ENCODE measurements at regions not wholly inside any gene's neighbourhood (a gene's known extent, or its start where the extent isn't known, plus 50 kb on each side); places are given as distances from the start of the nearest gene placed in this dataset.
A peak's percentile ranks its signal among the peaks of the same experiment; 100 is the strongest.

- H3K4me1 ChIP-seq (ENCODE audit: control insufficient read depth in 2 of 2, insufficient read depth in 2 of 2, low read length in 2 of 2), result no peaks in the 10 kb centered on the region
- intact Hi-C loops (cut with micrococcal nuclease), result no loop called here
Measured at GRCh38 chr2:129641371-129641770, 338.1 kb upstream of the RAB6C start.

GRCh38 chr2:129642526-129643043 lies 336.9 kb upstream of the RAB6C start:
- no peak overlapping the region for H3K4me3 ChIP-seq (ENCODE audit: low read length)
- no peak overlapping the region for H3K27ac ChIP-seq (ENCODE audit: low read depth, low read length)
- Mint-ChIP-seq H3K36me3 (no peaks in the 10 kb centered on the region), H3K27ac (no peak overlapping the region), H3K4me1 (peaks cover 0 to 1% (median 0%) of the 10 kb centered on the region in 7 donors), H3K4me3 (no peak overlapping the region), H3K27me3 (peaks cover 0 to 12% (median 4%) of the 10 kb centered on the region in 5 donors), H3K9me3 (peaks cover 0 to 4% (median 0%) of the 10 kb centered on the region in 11 donors)
- H3K4me1 ChIP-seq (ENCODE audit: control insufficient read depth in 2 of 2, insufficient read depth in 2 of 2, low read length in 2 of 2), result no peaks in the 10 kb centered on the region
- POLR2A ChIA-PET, result no interaction called here
- no peaks in the 10 kb centered on the region for H3K36me3 ChIP-seq (ENCODE audit: control insufficient read depth in 2 of 3, insufficient read depth in 3 of 3, low read length in 3 of 3)
- no peak for ATAC-seq
- intact Hi-C loops (cut with micrococcal nuclease), result no loop called here
- DNase-seq, result no peak
- CTCF ChIA-PET, result no interaction called here
- no peaks in the 10 kb centered on the region for H3K9me3 ChIP-seq (ENCODE audit: control insufficient read depth in 2 of 3, low read length in 3 of 3)
- no peaks in the 10 kb centered on the region for H3K27me3 ChIP-seq (ENCODE audit: control insufficient read depth in 2 of 2, insufficient read depth in 2 of 2, low read length in 2 of 2)

More at GRCh38 chr2:129641371-129641770, 338.1 kb upstream of the RAB6C start:
- Histone ChIP-seq H3K27me3 (ENCODE audit: control insufficient read depth in 2 of 2, insufficient read depth in 2 of 2, low read length in 2 of 2) (no peaks in the 10 kb centered on the region), H3K4me3 (ENCODE audit: low read length) (no peak overlapping the region), H3K36me3 (ENCODE audit: control insufficient read depth in 2 of 3, insufficient read depth in 3 of 3, low read length in 3 of 3) (no peaks in the 10 kb centered on the region), H3K9me3 (ENCODE audit: control insufficient read depth in 2 of 3, low read length in 3 of 3) (no peaks in the 10 kb centered on the region), H3K27ac (ENCODE audit: low read depth, low read length) (no peak overlapping the region)
- Mint-ChIP-seq H3K27ac (no peak overlapping the region), H3K36me3 (no peaks in the 10 kb centered on the region), H3K4me1 (no peaks in the 10 kb centered on the region), H3K27me3 (peaks cover 0 to 16% (median 4%) of the 10 kb centered on the region in 5 donors), H3K4me3 (no peak overlapping the region), H3K9me3 (peaks cover 0 to 4% (median 0%) of the 10 kb centered on the region in 11 donors)
- CTCF ChIA-PET, result no interaction called here
- no peak for DNase-seq
- no peak for ATAC-seq
- POLR2A ChIA-PET, result no interaction called here

GRCh38 chr2:129645335-129645734 lies 334.1 kb upstream of the RAB6C start:
- Mint-ChIP-seq H3K27me3 (peaks cover 0 to 20% (median 6%) of the 10 kb centered on the region in 5 donors), H3K36me3 (no peaks in the 10 kb centered on the region), H3K4me3 (no peak overlapping the region), H3K27ac (no peak overlapping the region), H3K9me3 (peaks cover 0 to 4% (median 0%) of the 10 kb centered on the region in 11 donors), H3K4me1 (peaks cover 0 to 1% (median 0%) of the 10 kb centered on the region in 7 donors)
- DNase-seq, result no peak
- ChIA-PET POLR2A (no interaction called here), CTCF (no interaction called here)
- no peaks in the 10 kb centered on the region for H3K36me3 ChIP-seq (ENCODE audit: control insufficient read depth in 2 of 3, insufficient read depth in 3 of 3, low read length in 3 of 3)
- H3K4me1 ChIP-seq (ENCODE audit: control insufficient read depth in 2 of 2, insufficient read depth in 2 of 2, low read length in 2 of 2), result no peaks in the 10 kb centered on the region
- H3K27ac ChIP-seq (ENCODE audit: low read depth, low read length), result no peak overlapping the region
- no peak for ATAC-seq
- H3K9me3 ChIP-seq (ENCODE audit: control insufficient read depth in 2 of 3, low read length in 3 of 3), result no peaks in the 10 kb centered on the region
- no peaks in the 10 kb centered on the region for H3K27me3 ChIP-seq (ENCODE audit: control insufficient read depth in 2 of 2, insufficient read depth in 2 of 2, low read length in 2 of 2)
- intact Hi-C loops (cut with micrococcal nuclease), result no loop called here
- no peak overlapping the region for H3K4me3 ChIP-seq (ENCODE audit: low read length)

- peaks cover 0 to 4% (median 0%) of the 10 kb centered on the region in 11 donors for H3K9me3 Mint-ChIP-seq
- ChIA-PET POLR2A (no interaction called here), CTCF (no interaction called here)
- Histone ChIP-seq H3K27ac (ENCODE audit: low read depth, low read length) (no peak overlapping the region), H3K4me3 (ENCODE audit: low read length) (no peak overlapping the region), H3K36me3 (ENCODE audit: control insufficient read depth in 2 of 3, insufficient read depth in 3 of 3, low read length in 3 of 3) (no peaks in the 10 kb centered on the region), H3K27me3 (ENCODE audit: control insufficient read depth in 2 of 2, insufficient read depth in 2 of 2, low read length in 2 of 2) (no peaks in the 10 kb centered on the region), H3K9me3 (ENCODE audit: control insufficient read depth in 2 of 3, low read length in 3 of 3) (no peaks in the 10 kb centered on the region), H3K4me1 (ENCODE audit: control insufficient read depth in 2 of 2, insufficient read depth in 2 of 2, low read length in 2 of 2) (no peaks in the 10 kb centered on the region)
- H3K27me3 Mint-ChIP-seq, result peaks cover 0 to 20% (median 6%) of the 10 kb centered on the region in 5 donors
- no peak overlapping the region for H3K27ac Mint-ChIP-seq
- no peaks in the 10 kb centered on the region for H3K36me3 Mint-ChIP-seq
- no peak for DNase-seq
- H3K4me3 Mint-ChIP-seq, result no peak overlapping the region
- peaks cover 0 to 1% (median 0%) of the 10 kb centered on the region in 7 donors for H3K4me1 Mint-ChIP-seq
- ATAC-seq, result no peak
- intact Hi-C loops (cut with micrococcal nuclease), result no loop called here
Measured at GRCh38 chr2:129646107-129646506, 333.4 kb upstream of the RAB6C start.

GRCh38 chr2:129653246-129653645 lies 326.2 kb upstream of the RAB6C start:
- ATAC-seq, result no peak
- ChIA-PET POLR2A (no interaction called here), CTCF (no interaction called here)
- Mint-ChIP-seq H3K9me3 (peaks cover 0 to 4% (median 0%) of the 10 kb centered on the region in 11 donors), H3K36me3 (no peaks in the 10 kb centered on the region), H3K27ac (no peak overlapping the region), H3K4me3 (no peak overlapping the region), H3K4me1 (no peaks in the 10 kb centered on the region), H3K27me3 (peaks cover 0 to 15% (median 0%) of the 10 kb centered on the region in 5 donors)
- no peaks in the 10 kb centered on the region for H3K36me3 ChIP-seq (ENCODE audit: control insufficient read depth in 2 of 3, insufficient read depth in 3 of 3, low read length in 3 of 3)
- no peaks in the 10 kb centered on the region for H3K27me3 ChIP-seq (ENCODE audit: control insufficient read depth in 2 of 2, insufficient read depth in 2 of 2, low read length in 2 of 2)
- no peak for DNase-seq
- no peak overlapping the region for H3K27ac ChIP-seq (ENCODE audit: low read depth, low read length)
- H3K9me3 ChIP-seq (ENCODE audit: control insufficient read depth in 2 of 3, low read length in 3 of 3), result no peaks in the 10 kb centered on the region
- H3K4me3 ChIP-seq (ENCODE audit: low read length), result no peak overlapping the region
- intact Hi-C loops (cut with micrococcal nuclease), result no loop called here
- no peaks in the 10 kb centered on the region for H3K4me1 ChIP-seq (ENCODE audit: control insufficient read depth in 2 of 2, insufficient read depth in 2 of 2, low read length in 2 of 2)

GRCh38 chr2:129654331-129654730 lies 325.1 kb upstream of the RAB6C start:
- Mint-ChIP-seq H3K36me3 (no peaks in the 10 kb centered on the region), H3K27ac (no peak overlapping the region), H3K4me3 (no peak overlapping the region), H3K4me1 (no peaks in the 10 kb centered on the region), H3K9me3 (peaks cover 0 to 10% (median 2%) of the 10 kb centered on the region in 11 donors), H3K27me3 (peaks cover 0 to 13% (median 2%) of the 10 kb centered on the region in 5 donors)
- POLR2A ChIA-PET, result no interaction called here
- H3K4me1 ChIP-seq (ENCODE audit: control insufficient read depth in 2 of 2, insufficient read depth in 2 of 2, low read length in 2 of 2), result no peaks in the 10 kb centered on the region
- no peak overlapping the region for H3K27ac ChIP-seq (ENCODE audit: low read depth, low read length)
- intact Hi-C loops (cut with micrococcal nuclease), result no loop called here
- no peak overlapping the region for H3K4me3 ChIP-seq (ENCODE audit: low read length)
- CTCF ChIA-PET, result no interaction called here
- no peaks in the 10 kb centered on the region for H3K36me3 ChIP-seq (ENCODE audit: control insufficient read depth in 2 of 3, insufficient read depth in 3 of 3, low read length in 3 of 3)
- H3K27me3 ChIP-seq (ENCODE audit: control insufficient read depth in 2 of 2, insufficient read depth in 2 of 2, low read length in 2 of 2), result no peaks in the 10 kb centered on the region
- H3K9me3 ChIP-seq (ENCODE audit: control insufficient read depth in 2 of 3, low read length in 3 of 3), result no peaks in the 10 kb centered on the region
- peak; percentile 27 for ATAC-seq
- no peak for DNase-seq

GRCh38 chr2:129656081-129656598 lies 323.3 kb upstream of the RAB6C start:
- Mint-ChIP-seq H3K27ac (no peak overlapping the region), H3K9me3 (peaks cover 0 to 14% (median 4%) of the 10 kb centered on the region in 11 donors), H3K4me1 (no peaks in the 10 kb centered on the region), H3K4me3 (no peak overlapping the region), H3K36me3 (no peaks in the 10 kb centered on the region), H3K27me3 (peaks cover 0 to 12% (median 7%) of the 10 kb centered on the region in 5 donors)
- Histone ChIP-seq H3K4me1 (ENCODE audit: control insufficient read depth in 2 of 2, insufficient read depth in 2 of 2, low read length in 2 of 2) (no peaks in the 10 kb centered on the region), H3K27me3 (ENCODE audit: control insufficient read depth in 2 of 2, insufficient read depth in 2 of 2, low read length in 2 of 2) (no peaks in the 10 kb centered on the region), H3K27ac (ENCODE audit: low read depth, low read length) (no peak overlapping the region), H3K36me3 (ENCODE audit: control insufficient read depth in 2 of 3, insufficient read depth in 3 of 3, low read length in 3 of 3) (no peaks in the 10 kb centered on the region), H3K9me3 (ENCODE audit: control insufficient read depth in 2 of 3, low read length in 3 of 3) (no peaks in the 10 kb centered on the region), H3K4me3 (ENCODE audit: low read length) (no peak overlapping the region)
- intact Hi-C loops (cut with micrococcal nuclease), result no loop called here
- ATAC-seq, result no peak
- CTCF ChIA-PET, result no interaction called here
- DNase-seq, result no peak
- POLR2A ChIA-PET, result no interaction called here

All from naive thymus-derived CD4-positive, alpha-beta T cell (primary cell).